NT2/D1 (cell line): ENCODE measurements at regions not wholly inside any gene's neighbourhood (a gene's known extent, or its start where the extent isn't known, plus 50 kb on each side); places are given as distances from the start of the nearest gene placed in this dataset.

Experiments
- SUZ12 ChIP-seq: IDR thresholded peaks from 2 replicates; pipeline ENCODE4 v1.6.1; 2011; ENCODE audit not compliant: insufficient read length, insufficient read depth; ENCODE audit errors: extremely low read depth
- YY1 ChIP-seq: IDR thresholded peaks from 2 replicates; pipeline ENCODE4 v1.6.1; 2011; ENCODE audit not compliant: insufficient read length, insufficient read depth

DNA sequence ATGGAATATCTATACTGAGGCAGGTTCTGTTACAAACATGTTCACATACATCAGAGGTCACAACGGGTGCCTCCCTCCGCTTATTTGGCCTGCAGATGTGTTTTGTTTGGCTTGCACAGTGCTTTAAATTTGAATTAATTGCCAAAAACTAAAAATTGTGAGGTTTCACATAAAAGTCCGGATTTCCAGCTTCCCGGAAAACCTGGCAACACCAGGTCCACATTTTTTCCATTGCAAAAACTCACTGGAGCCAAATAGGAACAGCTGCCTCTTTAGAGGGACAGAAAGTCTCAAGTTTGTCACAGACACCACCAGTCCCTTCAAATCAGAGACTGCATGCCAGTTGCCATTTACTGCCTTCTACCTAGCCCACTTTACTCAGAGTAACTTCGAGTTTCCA, 205.9 kb upstream of the MDFIC2 start:
- TF ChIP-seq YY1, result no peak
- no peak for TF ChIP-seq SUZ12
